Muscle of leg (tissue), 3 donors: ENCODE measurements at regions not wholly inside any gene's neighbourhood (a gene's known extent, or its start where the extent isn't known, plus 50 kb on each side); places are given as distances from the start of the nearest gene placed in this dataset.

ENCODE experiments used
- DNase-seq: peaks from one replicate; pipeline ENCODE4 v3.0.0; 2013
- H3K27ac ChIP-seq: one replicate; pipeline ENCODE4 v1.5.1; 2013; ENCODE audit warnings: mild to moderate bottlenecking, low read length, control low read depth
- H3K27me3 ChIP-seq: one replicate; pipeline ENCODE4 v1.6.1; 2013; ENCODE audit warnings: low read length; ENCODE audit not compliant: control insufficient read depth, insufficient read depth
- H3K36me3 ChIP-seq: one replicate; pipeline ENCODE4 v1.6.1; 2013; ENCODE audit warnings: low read length; ENCODE audit not compliant: control insufficient read depth, insufficient read depth
- H3K4me1 ChIP-seq: one replicate; pipeline ENCODE4 v1.6.1; 2013; ENCODE audit warnings: low read length; ENCODE audit not compliant: control insufficient read depth, insufficient read depth
- H3K4me3 ChIP-seq: one replicate; pipeline ENCODE4 v1.5.1; 2013; ENCODE audit warnings: low read length, control low read depth
- H3K9me3 ChIP-seq: replicated peaks from 2 replicates; pipeline ENCODE4 v1.6.1; 2013; ENCODE audit warnings: low read depth, low read length; ENCODE audit not compliant: control insufficient read depth
- WGBS: methylation state at CpG from one replicate; pipeline ENCODE4 v1.1.5; 2013; ENCODE audit warnings: missing lambda C conversion rate; ENCODE audit not compliant: insufficient coverage; 5-methylcytosine and 5-hydroxymethylcytosine counted together

DNA sequence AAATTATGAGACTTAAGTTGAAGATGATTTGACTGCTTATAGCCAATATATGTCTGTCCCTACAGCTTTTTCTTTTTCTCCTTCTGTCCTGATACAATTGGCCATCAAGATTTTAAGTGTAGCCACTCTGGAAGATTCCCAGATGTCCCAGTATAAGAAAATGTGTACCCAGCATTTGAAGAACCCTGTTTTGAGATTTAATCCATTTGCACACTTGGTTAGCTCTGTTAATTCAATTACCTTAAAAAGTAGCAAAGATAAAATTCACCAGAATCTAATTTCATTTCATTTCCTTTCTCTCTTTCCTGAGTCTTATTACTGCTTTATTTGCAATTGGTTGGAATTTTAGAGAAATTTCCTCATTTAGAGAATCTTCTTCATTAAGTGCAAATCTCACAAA, 81.4 kb downstream of the DDIT4L start:
- DNase-seq: no peak
- Histone ChIP-seq H3K27me3 (no peaks in the 10 kb centered on the region), H3K9me3 (no peaks in the 10 kb centered on the region), H3K27ac (no peak overlapping the region), H3K4me3 (no peak overlapping the region), H3K4me1 (no peaks in the 10 kb centered on the region), H3K36me3 (no peaks in the 10 kb centered on the region)

DNA sequence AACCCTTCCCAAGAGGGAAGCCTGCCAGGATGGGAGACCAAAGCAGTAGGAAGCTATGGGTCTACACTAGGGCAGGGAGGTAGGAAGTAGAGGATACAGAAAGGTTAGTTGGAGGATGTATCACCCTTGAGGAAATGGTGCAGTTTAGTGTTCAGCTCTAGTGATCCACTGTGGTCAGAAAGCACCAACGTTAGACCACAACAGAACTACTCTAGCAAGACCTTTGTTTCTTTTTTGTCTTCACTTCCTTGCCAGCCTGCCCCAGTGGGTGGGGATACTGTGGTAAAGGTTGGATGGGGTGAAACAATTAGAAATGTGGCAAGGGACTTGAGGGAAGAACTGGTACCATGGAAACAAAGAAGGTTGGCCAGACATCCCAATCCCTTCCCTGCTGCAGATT, 83.3 kb downstream of the DDIT4L start:
- no peaks in the 10 kb centered on the region for H3K27me3 ChIP-seq
- no peaks in the 10 kb centered on the region for H3K4me1 ChIP-seq
- no peak for DNase-seq
- H3K36me3 ChIP-seq: no peaks in the 10 kb centered on the region
- H3K4me3 ChIP-seq: no peak overlapping the region
- no peaks in the 10 kb centered on the region for H3K9me3 ChIP-seq
- WGBS: no CpG with 5 or more reads among the region's 1 CpG
- H3K27ac ChIP-seq: no peak overlapping the region

DNA sequence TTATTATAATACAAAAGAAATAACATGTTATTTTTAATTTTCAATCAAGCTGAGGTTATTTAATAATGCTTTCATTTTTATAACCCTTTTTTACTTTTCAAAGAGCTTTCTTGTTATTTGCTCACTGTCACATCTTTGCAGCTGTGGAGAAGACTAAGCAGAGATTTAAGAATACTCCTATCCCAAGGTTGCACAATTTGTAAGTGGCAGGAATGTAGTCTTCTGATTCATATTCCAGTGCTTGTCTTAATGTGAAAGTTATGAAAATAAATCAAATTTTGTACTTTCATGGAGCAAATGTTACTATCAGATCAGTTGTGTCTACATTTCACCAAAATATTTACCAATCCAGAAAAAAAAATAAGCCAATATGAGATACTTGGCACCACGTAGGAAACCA, 86.6 kb downstream of the DDIT4L start:
- no peak overlapping the region for H3K27ac ChIP-seq
- no peak overlapping the region for H3K4me3 ChIP-seq
- WGBS: no CpG with 5 or more reads among the region's 1 CpG
- H3K4me1 ChIP-seq: no peaks in the 10 kb centered on the region
- H3K36me3 ChIP-seq: no peaks in the 10 kb centered on the region
- H3K27me3 ChIP-seq: no peaks in the 10 kb centered on the region
- no peak for DNase-seq
- no peaks in the 10 kb centered on the region for H3K9me3 ChIP-seq

DNA sequence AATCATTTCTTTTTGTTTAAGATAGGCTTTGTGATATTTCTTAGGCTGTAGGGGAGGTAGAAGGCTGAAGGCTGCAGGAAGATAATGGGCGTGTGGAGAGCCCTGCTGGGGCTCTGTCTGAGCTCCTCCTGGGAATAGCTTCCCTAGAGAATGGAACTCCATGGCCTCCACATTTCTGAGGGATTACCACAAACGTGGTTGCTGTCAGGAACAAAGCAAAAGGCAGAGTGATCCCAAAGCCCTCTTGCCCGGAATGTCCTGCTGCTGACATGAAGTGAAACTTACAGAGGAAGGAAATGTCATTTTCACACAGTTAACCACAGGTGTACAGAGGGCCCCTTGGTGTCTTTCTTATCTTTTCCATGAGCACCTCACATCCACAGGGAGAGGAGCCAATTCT, 89.3 kb downstream of the DDIT4L start:
- no peak for DNase-seq

GRCh38 chr4:100099746-100100145, 90.5 kb downstream of the DDIT4L start:
- H3K27me3 ChIP-seq: no peaks in the 10 kb centered on the region
- H3K27ac ChIP-seq: no peak overlapping the region
- 90% methylated on average over 1 of the region's 2 CpGs for WGBS

More for the DNA sequence above, 89.3 kb downstream of the DDIT4L start:
- Histone ChIP-seq H3K27me3 (no peaks in the 10 kb centered on the region), H3K4me3 (no peak overlapping the region), H3K27ac (no peak overlapping the region), H3K4me1 (no peaks in the 10 kb centered on the region), H3K36me3 (no peaks in the 10 kb centered on the region), H3K9me3 (no peaks in the 10 kb centered on the region)
- WGBS: no CpG with 5 or more reads among the region's 3 CpGs

GRCh38 chr4:100098681-100099080, 91.6 kb downstream of the DDIT4L start:
- Histone ChIP-seq H3K27ac (no peak overlapping the region), H3K27me3 (no peaks in the 10 kb centered on the region), H3K36me3 (no peaks in the 10 kb centered on the region), H3K4me1 (peaks cover 1% of the 10 kb centered on the region), H3K4me3 (no peak overlapping the region), H3K9me3 (no peaks in the 10 kb centered on the region)
- no peak for DNase-seq
- WGBS: 90% methylated on average over 1 of the region's 2 CpGs

More at GRCh38 chr4:100099746-100100145, 90.5 kb downstream of the DDIT4L start:
- Histone ChIP-seq H3K4me3 (no peak overlapping the region), H3K4me1 (no peaks in the 10 kb centered on the region), H3K9me3 (no peaks in the 10 kb centered on the region), H3K36me3 (no peaks in the 10 kb centered on the region)
- no peak for DNase-seq

- no peaks in the 10 kb centered on the region for H3K9me3 ChIP-seq
- H3K4me3 ChIP-seq: no peak overlapping the region
- WGBS: 29% methylated on average over 4 of the region's 7 CpGs
- DNase-seq: no peak
- H3K27ac ChIP-seq: no peak overlapping the region
- no peaks in the 10 kb centered on the region for H3K27me3 ChIP-seq
- H3K4me1 ChIP-seq: peaks cover 4% of the 10 kb centered on the region
- H3K36me3 ChIP-seq: no peaks in the 10 kb centered on the region
Measured at GRCh38 chr4:100098011-100098545, 92.2 kb downstream of the DDIT4L start.

GRCh38 chr4:100095729-100096595, 94.3 kb downstream of the DDIT4L start:
- Histone ChIP-seq H3K27me3 (no peaks in the 10 kb centered on the region), H3K27ac (no peak overlapping the region), H3K4me3 (no peak overlapping the region), H3K36me3 (no peaks in the 10 kb centered on the region), H3K4me1 (peaks cover 4% of the 10 kb centered on the region), H3K9me3 (no peaks in the 10 kb centered on the region)
- WGBS: 13% methylated on average over 6 of the region's 7 CpGs
- DNase-seq: peak; percentile 79

DNA sequence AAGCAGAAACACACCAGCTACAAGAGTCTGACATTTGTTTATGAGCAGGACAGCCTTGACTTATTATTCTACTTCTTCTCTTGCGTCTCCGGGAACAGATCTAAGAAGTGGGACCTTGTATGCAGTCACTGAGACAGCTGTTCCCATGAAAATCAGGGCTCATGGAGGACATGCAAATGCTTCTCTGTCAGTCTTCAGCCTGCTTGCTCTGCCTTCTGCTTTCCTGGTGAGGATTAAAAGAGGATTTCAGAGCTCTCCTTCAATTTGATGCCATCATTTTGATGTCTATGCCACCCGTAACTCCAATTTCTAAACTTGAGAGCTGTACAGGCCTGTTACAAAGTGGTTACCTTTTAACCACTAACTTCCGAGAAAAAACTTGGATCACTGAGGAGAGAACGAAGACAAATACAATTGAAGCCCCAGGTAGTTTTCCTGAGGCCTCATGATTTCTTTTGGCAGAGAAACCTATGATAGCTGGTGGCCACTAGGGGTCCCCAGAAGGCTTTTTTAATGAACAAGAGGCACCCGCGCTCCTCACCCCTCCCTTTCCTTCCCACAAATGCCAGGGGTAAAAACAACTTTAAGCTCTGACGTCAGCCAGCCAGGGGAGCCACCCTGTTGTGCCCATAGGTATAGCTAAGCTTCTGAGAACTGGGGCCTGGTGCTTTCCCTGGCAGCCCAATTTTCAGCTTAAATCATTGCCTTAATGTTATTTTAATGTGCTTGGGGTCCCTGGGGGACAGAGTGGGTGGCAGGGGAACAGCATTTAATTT, 97.0 kb downstream of the DDIT4L start:
- Histone ChIP-seq H3K9me3 (no peaks in the 10 kb centered on the region), H3K4me3 (no peak overlapping the region), H3K4me1 (peaks cover 4% of the 10 kb centered on the region), H3K27me3 (no peaks in the 10 kb centered on the region), H3K27ac (no peak overlapping the region), H3K36me3 (no peaks in the 10 kb centered on the region)
- peak; percentile 84 for DNase-seq
- WGBS: 27% methylated on average over 3 of the region's 8 CpGs

- DNase-seq: peak; percentile 31
- no CpG with 5 or more reads among the region's 3 CpGs for WGBS
- Histone ChIP-seq H3K27me3 (no peaks in the 10 kb centered on the region), H3K4me3 (no peak overlapping the region), H3K9me3 (no peaks in the 10 kb centered on the region), H3K36me3 (no peaks in the 10 kb centered on the region), H3K27ac (no peak overlapping the region), H3K4me1 (no peaks in the 10 kb centered on the region)
Measured at GRCh38 chr4:100087743-100088142, 102.5 kb downstream of the DDIT4L start.
